GM18502 (cell line): ENCODE measurements at regions not wholly inside any gene's neighbourhood (a gene's known extent, or its start where the extent isn't known, plus 50 kb on each side); places are given as distances from the start of the nearest gene placed in this dataset.

ENCODE experiments used
- ATAC-seq: cut with Tn5 transposase; IDR thresholded peaks from one replicate; pipeline ENCODE4 v1.9.1; 2021; ENCODE audit warnings: mild to moderate bottlenecking; ENCODE audit not compliant: unreplicated experiment, poor library complexity

DNA sequence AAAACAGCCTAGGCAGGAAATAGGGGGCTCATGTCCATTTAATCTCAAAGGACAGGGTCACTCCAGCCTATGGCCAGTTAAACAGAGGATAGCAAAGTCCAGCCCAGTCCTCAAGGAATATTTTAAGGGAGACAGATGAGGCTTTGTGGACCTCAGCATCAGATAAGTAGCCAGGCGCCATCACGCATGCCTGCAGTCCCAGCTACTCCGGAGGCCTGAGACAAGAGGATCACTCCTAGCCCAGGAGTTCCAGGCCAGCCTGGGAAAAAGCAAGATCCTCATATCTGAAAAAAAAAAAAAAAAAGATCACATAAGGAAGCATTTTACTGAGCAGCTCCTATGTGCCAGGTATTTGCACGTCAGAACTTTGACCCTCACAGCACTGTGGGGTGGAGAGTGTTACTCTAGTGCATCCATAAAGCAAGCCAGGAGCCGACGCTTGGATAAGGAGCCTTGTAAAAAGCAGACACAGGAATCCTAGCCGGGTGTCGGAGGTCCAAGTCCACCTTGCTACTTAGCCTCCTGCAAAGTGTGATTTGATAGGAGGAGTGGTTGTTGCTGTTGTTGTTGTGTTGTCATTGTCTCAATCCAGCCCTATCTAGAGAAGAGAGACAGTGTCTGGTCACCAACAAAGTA is 61.8 kb upstream of the DOCK1 start:
- ATAC-seq = no peak

DNA sequence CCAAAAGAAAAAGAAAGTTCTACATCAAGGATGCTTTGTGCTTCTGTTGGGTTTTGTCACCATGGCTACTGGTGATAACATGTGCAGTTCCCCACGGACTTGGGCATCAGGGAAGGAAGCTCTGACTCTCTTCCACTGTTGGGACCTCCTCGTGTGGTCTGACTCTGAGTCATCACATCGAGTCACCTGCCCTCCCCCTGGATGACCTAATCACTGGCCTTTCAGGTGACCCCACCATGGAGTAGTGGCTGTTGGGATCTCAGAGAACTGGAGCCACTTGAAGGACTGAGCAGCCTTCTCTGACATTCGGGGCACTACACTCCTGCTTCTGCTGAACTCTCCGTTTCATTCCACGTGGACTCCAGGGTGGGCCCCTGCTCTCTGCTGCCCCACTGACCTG is 60.8 kb upstream of the DOCK1 start:
- ATAC-seq = no peak

DNA sequence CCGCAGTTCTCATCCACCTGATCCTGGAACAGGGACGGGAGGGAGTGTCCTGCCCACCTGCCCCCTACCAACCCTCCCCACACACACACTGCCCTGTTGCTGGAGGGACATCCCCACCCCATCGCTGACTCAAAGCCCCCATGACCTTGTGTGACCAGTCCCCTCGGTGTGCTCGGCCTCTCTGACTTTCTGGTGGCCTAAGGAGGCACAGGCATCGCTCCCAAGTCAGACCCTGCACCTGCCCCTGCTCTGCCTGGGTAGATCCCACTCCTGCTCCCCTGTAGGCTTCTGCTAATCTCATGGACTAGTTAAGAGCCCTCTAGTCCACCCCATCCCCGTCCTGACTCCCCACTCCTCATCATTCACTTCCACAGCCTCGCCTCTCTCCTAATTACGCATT is 58.8 kb upstream of the DOCK1 start:
- ATAC-seq = no peak

DNA sequence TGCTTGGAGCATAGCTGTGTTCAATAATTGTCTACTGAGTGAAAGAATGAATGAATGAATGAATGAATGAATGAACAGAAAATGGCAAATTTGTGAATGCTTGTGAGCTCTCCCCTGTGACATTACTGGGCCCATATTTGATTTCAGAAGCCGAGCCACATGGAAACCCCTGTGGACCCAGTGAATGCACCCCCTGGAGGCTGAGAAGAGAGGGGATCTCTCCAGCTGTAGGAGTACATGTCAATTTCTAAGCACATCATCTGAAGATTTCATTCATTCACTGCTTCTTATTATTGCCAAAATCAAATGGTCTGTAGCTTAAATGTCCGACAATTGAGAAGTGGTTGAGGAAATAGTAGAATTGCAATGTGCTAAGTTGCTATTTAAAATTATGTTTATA is 58.3 kb upstream of the DOCK1 start:
- no peak for ATAC-seq

DNA sequence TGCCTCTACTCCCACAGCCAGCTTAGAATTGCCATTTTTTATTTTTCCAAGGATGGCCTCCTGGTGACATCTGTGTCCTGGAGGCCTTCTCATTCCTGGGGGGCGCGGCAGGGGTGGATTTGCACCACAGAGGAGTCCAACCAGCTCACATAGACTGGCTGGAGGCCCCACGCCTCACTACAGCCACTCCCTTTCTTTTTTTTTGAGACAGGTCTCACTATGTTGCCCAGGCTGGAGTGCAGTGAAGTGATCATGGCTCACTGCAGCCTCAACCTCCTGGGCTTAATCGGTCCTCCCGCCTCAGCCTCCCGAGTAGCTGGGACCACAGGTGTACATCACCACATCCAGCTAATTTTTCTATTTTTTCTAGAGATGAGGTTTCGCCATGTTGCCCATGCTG is 57.6 kb upstream of the DOCK1 start:
- ATAC-seq = no peak

DNA sequence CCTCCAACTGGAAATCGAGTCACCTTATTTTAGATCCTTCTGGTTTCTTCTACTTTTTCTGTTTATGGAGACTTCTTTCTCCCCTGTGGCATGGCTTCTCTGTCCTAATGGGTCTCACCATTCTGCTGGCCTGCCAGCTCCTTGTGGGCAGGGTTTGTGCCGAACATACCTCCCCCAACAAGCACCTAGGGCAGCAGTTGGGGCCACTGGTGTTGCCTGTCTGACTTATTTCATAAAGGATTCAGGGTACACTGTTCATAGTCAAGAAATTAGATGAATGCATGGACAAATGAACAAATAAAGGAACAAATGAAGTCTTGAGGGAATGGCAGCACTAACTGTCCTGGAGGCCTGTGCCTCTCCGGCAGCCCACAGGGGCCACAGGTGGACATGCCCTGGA is 55.6 kb upstream of the DOCK1 start:
- ATAC-seq = no peak

DNA sequence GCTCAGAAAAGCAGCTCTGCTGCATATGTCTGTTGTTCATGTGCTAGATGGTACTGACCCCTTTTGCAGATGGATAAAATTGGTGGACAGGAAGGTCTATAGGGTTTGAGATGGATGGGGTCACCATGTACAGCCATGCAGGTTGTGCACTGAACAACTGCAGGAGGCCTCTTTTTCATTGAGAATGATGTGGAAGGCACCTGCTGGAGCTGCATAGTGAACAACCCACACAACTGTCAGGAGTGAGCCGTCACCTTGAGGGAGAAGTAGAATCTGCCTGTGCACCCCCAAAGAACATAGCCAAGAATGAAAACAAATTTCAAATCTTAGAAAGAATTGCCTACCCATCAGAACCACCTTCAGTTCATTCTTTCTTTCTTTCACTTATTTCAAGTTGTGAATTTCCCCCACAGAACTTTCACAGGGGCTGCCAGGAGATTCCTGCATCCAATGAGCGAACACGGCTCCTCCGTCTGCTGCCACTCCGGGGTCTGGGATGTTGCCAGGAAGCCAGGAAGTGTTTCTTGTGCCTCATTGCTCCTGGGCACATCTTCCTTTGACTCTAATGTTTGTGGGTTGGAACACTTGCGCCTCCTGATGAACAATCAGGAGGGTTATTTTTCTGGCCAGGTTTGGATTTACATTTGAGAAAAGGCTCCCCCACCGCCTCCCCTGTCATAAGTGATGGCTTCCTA is 53.7 kb upstream of the DOCK1 start:
- ATAC-seq = no peak

DNA sequence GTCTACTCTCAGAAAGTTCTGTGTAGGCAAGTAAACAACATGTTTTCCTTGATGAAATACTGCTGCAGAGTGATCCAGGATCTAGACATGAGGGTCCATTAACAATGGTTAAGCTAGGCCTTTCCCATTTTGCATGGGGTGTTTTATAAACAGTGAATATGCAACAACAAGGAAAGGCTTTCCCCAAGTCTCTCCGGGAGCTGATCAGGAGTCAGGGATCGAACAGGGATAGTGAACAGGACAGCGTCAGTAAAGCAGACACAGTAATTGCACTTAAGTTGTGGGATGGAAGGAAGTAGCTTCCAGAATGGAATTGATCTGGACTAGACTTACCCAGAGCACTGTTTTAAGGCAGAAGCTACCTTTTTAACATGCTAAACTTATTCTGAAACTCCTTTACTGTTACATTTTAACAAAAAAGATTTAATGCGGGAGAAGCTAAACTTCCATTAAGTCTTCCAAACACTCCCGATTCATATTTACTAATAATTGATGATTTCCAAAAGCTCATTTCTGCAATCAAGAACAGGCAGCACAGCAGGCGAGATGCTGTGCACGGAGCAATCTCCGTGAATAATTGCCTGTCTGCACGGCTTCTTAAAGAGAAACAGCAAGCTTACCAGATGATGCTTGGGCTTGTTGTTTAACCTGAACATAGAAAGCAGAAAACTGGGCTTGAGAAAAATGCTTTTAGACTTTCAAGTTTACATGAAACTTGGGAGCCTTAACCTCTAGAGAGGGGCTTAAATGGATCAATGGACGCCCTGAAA is 50.3 kb upstream of the DOCK1 start:
- ATAC-seq = no peak
